RWPE1 (cell line): ENCODE measurements at regions not wholly inside any gene's neighbourhood (a gene's known extent, or its start where the extent isn't known, plus 50 kb on each side); places are given as distances from the start of the nearest gene placed in this dataset.

Source experiments
- CTCF ChIA-PET: fragments of 350-600 bp; sonication (Branson Sonifier 250); formaldehyde crosslinking; extraction: SDS; loops from one replicate; lab custom pipeline; 2021; lab: Yijun Ruan, JAX
- POLR2A ChIA-PET: fragments of 400-600 bp; formaldehyde crosslinking; extraction: SDS; loops from one replicate; lab custom pipeline; 2020; ENCODE audit warnings: antibody characterized with exemption; ENCODE audit not compliant: low non-redundant PET; lab: Yijun Ruan, JAX
- DNase-seq: peaks from one replicate; pipeline ENCODE4 v3.0.0; 2012; ENCODE audit warnings: low spot score
- H3K27ac ChIP-seq: fragments of 450-650 bp; 2 replicates; pipeline ENCODE4 v1.5.1; 2017
- TF ChIP-seq, protein P1 (sequence below): fragments of 450-650 bp; conservative IDR thresholded peaks from 2 replicates; pipeline ENCODE4 v1.5.1; 2017; ENCODE audit warnings: low read depth, mild to moderate bottlenecking

DNA sequence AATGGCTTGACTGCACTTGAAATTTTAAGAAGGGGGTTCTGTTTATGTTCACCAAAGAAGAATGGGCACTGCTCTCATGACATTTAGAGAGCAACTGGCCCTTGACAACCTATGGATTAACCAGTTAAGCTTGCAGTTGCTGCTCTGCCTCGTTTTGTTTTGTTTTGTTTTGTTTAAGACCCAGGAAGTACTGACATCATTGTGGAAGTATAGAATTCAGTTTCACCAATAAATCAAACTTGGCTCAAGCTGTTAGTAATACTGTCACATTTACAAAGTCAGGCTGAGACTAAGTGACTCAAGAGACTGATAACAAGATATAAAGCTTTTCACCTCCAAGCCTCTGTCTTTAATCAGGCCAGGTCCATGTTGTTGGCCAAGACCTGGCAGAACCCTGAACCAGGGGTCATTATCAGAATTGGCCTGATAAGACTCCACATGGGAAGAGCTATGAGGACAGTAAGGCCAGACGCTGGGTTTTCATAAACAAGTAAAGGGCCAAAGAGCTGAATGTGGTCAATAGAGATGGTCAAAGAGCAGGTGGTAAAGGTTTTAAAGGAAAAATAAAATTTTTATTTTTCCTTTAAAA lies 99.4 kb upstream of the VGLL2 start:
- no peak for DNase-seq
- POLR2A ChIA-PET: no interaction called here
- no peak overlapping the region for H3K27ac ChIP-seq
- CTCF ChIA-PET: no interaction called here
- TF ChIP-seq, protein P1, sequence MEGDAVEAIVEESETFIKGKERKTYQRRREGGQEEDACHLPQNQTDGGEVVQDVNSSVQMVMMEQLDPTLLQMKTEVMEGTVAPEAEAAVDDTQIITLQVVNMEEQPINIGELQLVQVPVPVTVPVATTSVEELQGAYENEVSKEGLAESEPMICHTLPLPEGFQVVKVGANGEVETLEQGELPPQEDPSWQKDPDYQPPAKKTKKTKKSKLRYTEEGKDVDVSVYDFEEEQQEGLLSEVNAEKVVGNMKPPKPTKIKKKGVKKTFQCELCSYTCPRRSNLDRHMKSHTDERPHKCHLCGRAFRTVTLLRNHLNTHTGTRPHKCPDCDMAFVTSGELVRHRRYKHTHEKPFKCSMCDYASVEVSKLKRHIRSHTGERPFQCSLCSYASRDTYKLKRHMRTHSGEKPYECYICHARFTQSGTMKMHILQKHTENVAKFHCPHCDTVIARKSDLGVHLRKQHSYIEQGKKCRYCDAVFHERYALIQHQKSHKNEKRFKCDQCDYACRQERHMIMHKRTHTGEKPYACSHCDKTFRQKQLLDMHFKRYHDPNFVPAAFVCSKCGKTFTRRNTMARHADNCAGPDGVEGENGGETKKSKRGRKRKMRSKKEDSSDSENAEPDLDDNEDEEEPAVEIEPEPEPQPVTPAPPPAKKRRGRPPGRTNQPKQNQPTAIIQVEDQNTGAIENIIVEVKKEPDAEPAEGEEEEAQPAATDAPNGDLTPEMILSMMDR: no peak

DNA sequence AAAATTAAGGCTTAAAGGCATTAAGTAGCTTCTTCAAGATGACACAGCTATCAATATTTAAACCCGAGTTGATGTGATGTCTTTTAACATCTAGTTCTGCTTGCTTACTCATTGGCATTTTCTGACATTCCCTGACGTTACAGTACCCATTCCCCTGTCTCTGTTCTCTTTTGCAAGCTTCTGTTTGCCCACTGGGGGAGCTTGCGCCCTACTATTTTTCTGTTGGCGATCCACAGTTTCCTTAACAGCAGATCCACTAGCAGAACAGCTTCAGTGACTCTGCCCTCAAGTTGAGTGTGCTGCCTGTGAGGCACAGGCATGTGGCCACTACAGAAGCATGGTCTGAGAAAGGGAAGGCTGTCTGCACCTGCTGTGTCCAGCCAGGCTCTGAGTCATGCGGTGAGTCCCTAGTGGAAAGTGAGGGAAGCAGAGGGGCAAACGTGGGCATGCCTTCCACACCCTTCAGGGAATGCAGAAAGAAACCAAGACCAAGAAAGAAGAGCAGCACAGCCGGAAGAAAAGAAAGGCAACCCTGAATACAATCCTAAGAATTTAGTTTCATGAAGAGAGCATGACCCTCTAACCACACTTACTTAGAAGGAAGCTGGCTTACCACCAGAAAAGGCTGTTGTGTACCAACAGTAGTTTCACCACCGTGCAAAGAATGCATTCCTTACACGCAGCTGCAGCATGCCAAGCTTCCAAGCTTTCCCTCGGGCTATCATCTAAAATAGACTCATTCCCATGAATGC lies 97.7 kb upstream of the VGLL2 start:
- CTCF ChIA-PET: interaction anchor here (0.6 kb wide), 1 partner anchor 101 kb away, joined by 3 read pairs; no protein-coding TSS in a partner anchor
- peak overlapping the region; percentile 69 for H3K27ac ChIP-seq
- POLR2A ChIA-PET: no interaction called here
- TF ChIP-seq, protein P1: no peak
- peak; percentile 23 for DNase-seq

DNA sequence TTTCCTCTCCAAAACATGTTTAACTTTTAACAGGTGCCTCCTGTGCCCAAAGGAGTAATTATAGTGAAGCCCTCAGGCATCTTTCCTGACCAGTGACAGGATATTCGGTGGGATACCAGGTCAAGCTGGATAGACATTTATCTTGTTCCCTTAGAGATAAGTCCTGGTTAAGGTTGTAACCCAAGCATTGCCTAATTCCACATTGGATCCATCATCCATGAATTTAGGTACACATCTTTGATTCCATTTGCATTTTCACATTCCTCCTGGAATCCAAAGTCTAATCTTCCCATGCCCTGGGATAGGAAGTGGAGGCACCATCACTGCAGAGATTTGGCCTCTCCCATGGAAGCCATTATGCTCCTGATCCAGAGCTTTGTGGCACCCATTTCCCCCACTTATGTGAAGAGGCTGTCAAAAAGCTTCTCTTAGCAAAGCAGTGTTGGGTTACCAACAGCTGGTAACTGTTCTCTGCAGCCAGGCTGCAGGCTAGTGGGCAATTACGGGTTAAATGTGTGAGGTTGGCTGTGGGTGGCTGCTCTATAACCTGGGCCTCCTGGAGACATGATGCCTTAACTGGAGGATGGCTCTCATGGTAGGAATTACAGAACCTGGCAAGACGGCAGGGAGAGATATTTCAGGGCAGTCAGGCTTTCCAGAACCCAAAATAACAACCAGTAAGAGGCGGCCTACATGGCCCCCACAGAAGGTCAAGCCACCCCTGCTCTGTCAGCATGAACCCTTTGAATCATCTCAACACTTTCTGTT lies 96.9 kb upstream of the VGLL2 start:
- CTCF ChIA-PET: interaction anchor here (0.6 kb wide), 1 partner anchor 102 kb away, joined by 3 read pairs; no protein-coding TSS in a partner anchor
- DNase-seq: no peak
- peak overlapping the region; percentile 55 for H3K27ac ChIP-seq
- POLR2A ChIA-PET: no interaction called here
- TF ChIP-seq, protein P1: no peak

DNA sequence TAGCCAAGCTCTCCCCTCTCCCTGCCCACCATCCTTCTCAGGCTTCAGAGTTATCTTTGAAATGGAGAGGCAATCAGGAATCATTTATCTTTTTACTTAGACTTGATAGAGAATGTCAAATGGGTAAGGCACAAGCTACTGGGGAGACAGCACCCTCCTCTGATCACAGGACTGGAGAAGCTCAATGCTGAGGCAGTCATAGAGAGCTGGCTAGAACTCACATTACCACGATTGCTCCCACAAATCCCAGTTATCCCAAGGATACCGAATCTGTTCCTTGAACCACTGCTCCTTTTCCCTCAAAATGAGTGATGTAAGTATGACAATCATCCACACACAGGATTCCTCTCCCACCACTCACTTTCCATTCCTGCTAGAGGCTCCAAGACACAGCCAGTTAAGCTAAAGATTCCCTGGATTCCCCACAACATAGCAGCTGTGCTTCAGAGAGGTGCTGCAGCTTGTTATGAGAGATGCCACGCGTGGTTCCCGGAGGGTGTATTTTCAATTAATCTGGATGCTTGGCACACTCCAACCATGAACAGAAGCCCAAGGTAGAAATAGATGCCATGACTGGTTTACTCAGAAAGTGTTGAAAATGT lies 96.2 kb upstream of the VGLL2 start:
- TF ChIP-seq, protein P1: no peak
- H3K27ac ChIP-seq: peak overlapping the region; percentile 55
- POLR2A ChIA-PET: no interaction called here
- DNase-seq: no peak
- CTCF ChIA-PET: no interaction called here

DNA sequence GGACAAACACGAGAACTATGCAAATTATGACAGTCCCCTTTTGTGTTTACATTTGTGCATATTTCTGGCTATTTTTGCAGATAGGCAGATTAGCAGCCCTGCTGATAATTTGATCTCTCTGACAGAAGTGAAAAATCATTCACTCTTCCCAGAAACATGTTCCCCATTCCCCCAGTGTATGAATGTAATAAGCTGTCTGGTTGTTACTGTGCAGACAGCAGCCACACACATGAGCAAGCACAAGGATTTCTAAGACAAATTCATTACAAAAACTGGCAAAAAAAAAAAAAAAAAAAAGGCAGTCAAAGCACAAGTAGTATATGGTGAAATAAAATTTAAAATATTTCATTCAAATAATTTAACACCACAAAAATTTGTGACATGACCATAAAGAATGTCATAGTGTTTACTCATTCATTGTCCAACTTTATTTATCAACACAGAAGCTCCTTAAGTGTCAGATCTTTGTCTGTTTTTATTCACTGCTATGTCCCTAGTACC lies 95.5 kb upstream of the VGLL2 start:
- H3K27ac ChIP-seq: no peak overlapping the region
- DNase-seq: no peak
- ChIA-PET POLR2A (no interaction called here), CTCF (no interaction called here)
- TF ChIP-seq, protein P1: no peak
